Mesenchymal stem cell (in vitro differentiated cells and primary cell): ENCODE measurements at regions not wholly inside any gene's neighbourhood (a gene's known extent, or its start where the extent isn't known, plus 50 kb on each side); places are given as distances from the start of the nearest gene placed in this dataset.
A peak's percentile ranks its signal among the peaks of the same experiment; 100 is the strongest.
"Not testable (repeated sequence)": the region's sequence is repeated elsewhere in the genome, so short reads cannot be mapped to it uniquely, and the experiment has no call there.

Experiments
- DNase-seq: peaks from one replicate; pipeline ENCODE4 v3.0.0-alpha.2; 2013
- H2AFZ ChIP-seq: one replicate; pipeline ENCODE4 v1.6.1; 2013; ENCODE audit warnings: low read depth, mild to moderate bottlenecking, control low read depth, inconsistent platforms, low read length, moderate library complexity
- H2AK5ac ChIP-seq: 2 replicates; pipeline ENCODE4 v1.6.1; 2013; ENCODE audit warnings: low read length, moderate library complexity, mild to moderate bottlenecking, inconsistent platforms; ENCODE audit not compliant: severe bottlenecking
- H2BK120ac ChIP-seq: one replicate; pipeline ENCODE4 v1.6.1; 2013; ENCODE audit warnings: low read depth, mild to moderate bottlenecking, inconsistent platforms, low read length, moderate library complexity
- H2BK12ac ChIP-seq, 2 experiments: one replicate each; pipeline ENCODE4 v1.6.1; 2013; ENCODE audit warnings: inconsistent platforms in 2 of 2, low read length in 2 of 2, mild to moderate bottlenecking in 2 of 2, moderate library complexity in 2 of 2, control low read depth in 1 of 2
- H2BK15ac ChIP-seq: one replicate; pipeline ENCODE4 v1.6.1; 2013; ENCODE audit warnings: mild to moderate bottlenecking, low read depth, inconsistent platforms; ENCODE audit not compliant: poor library complexity, severe bottlenecking
- H2BK5ac ChIP-seq: 2 replicates; pipeline ENCODE4 v1.6.1; 2013; ENCODE audit warnings: low read depth, mild to moderate bottlenecking, low read length, control low read depth, inconsistent platforms; ENCODE audit not compliant: poor library complexity, severe bottlenecking
- H3K14ac ChIP-seq, 2 experiments: one replicate each; pipeline ENCODE4 v1.6.1; 2013; ENCODE audit warnings: inconsistent platforms in 2 of 2, low read length in 2 of 2, control low read depth in 1 of 2, mild to moderate bottlenecking in 1 of 2, moderate library complexity in 1 of 2
- H3K18ac ChIP-seq, 2 experiments: one replicate each; pipeline ENCODE4 v1.6.1; 2013; ENCODE audit warnings: inconsistent platforms in 2 of 2, low read length in 2 of 2, control low read depth in 1 of 2, low read depth in 1 of 2, mild to moderate bottlenecking in 1 of 2
- H3K23ac ChIP-seq, 2 experiments: one replicate each; pipeline ENCODE4 v1.6.1; 2013; ENCODE audit warnings: inconsistent platforms in 2 of 2, low read length in 2 of 2, mild to moderate bottlenecking in 2 of 2, moderate library complexity in 2 of 2, control low read depth in 1 of 2
- H3K27ac ChIP-seq: 2 replicates; pipeline ENCODE4 v1.5.1; 2013; ENCODE audit warnings: mild to moderate bottlenecking, moderate library complexity, low read length, control low read depth, inconsistent platforms; ENCODE audit not compliant: poor library complexity, severe bottlenecking
- H3K27me3 ChIP-seq, 2 experiments: 2 replicates each; pipeline versions ENCODE4 v1.6.1 to v1.7.0; 2013; ENCODE audit warnings: low read length in 2 of 2, mild to moderate bottlenecking in 2 of 2, moderate library complexity in 2 of 2, control low read depth in 1 of 2, inconsistent platforms in 1 of 2; ENCODE audit not compliant: control insufficient read depth in 1 of 2, insufficient read depth in 1 of 2
- H3K36me3 ChIP-seq, 2 experiments: 2 replicates each; pipeline versions ENCODE4 v1.6.1 to v1.7.0; 2013; ENCODE audit warnings: low read length in 2 of 2, control low read depth in 1 of 2, inconsistent platforms in 1 of 2, low read depth in 1 of 2, mild to moderate bottlenecking in 1 of 2; ENCODE audit not compliant: insufficient read depth in 2 of 2, control insufficient read depth in 1 of 2
- H3K4ac ChIP-seq, 2 experiments: one replicate each; pipeline ENCODE4 v1.6.1; 2013; ENCODE audit warnings: inconsistent platforms in 2 of 2, low read length in 2 of 2, mild to moderate bottlenecking in 2 of 2, moderate library complexity in 2 of 2, control low read depth in 1 of 2, low read depth in 1 of 2
- H3K4me1 ChIP-seq: 2 replicates; pipeline ENCODE4 v1.6.1; 2013; ENCODE audit warnings: low read depth, low read length, control low read depth; ENCODE audit not compliant: control insufficient read depth, insufficient read depth
- H3K4me2 ChIP-seq: 2 replicates; pipeline ENCODE4 v1.6.1; 2013; ENCODE audit warnings: low read length, mild to moderate bottlenecking, inconsistent platforms; ENCODE audit not compliant: poor library complexity, severe bottlenecking
- H3K4me3 ChIP-seq, 2 experiments: 2 replicates each; pipeline versions ENCODE4 v1.5.1 to v1.7.0; 2013; ENCODE audit warnings: low read length in 2 of 2, mild to moderate bottlenecking in 2 of 2, control low read depth in 1 of 2, low read depth in 1 of 2; ENCODE audit not compliant: insufficient read depth in 1 of 2
- H3K79me1 ChIP-seq: replicated peaks from 2 replicates; pipeline ENCODE4 v1.6.1; 2013; ENCODE audit warnings: mild to moderate bottlenecking, control low read depth, low read length, inconsistent platforms; ENCODE audit not compliant: poor library complexity, severe bottlenecking
- H3K9ac ChIP-seq: 2 replicates; pipeline ENCODE4 v1.7.0; 2013; ENCODE audit warnings: mild to moderate bottlenecking, low read length, moderate library complexity
- H3K9me3 ChIP-seq: 2 replicates; pipeline ENCODE4 v1.7.0; 2013; ENCODE audit warnings: mild to moderate bottlenecking, low read length; ENCODE audit not compliant: control insufficient read depth
- H4K8ac ChIP-seq: one replicate; pipeline ENCODE4 v1.6.1; 2013; ENCODE audit warnings: inconsistent platforms, mild to moderate bottlenecking, low read length, moderate library complexity
- H4K91ac ChIP-seq: one replicate; pipeline ENCODE4 v1.6.1; 2013; ENCODE audit warnings: mild to moderate bottlenecking, low read length, inconsistent platforms
- WGBS: methylation state at CpG from one replicate; pipeline ENCODE4 v1.1.7; 2013; ENCODE audit warnings: mixed read lengths; 5-methylcytosine and 5-hydroxymethylcytosine counted together

DNA sequence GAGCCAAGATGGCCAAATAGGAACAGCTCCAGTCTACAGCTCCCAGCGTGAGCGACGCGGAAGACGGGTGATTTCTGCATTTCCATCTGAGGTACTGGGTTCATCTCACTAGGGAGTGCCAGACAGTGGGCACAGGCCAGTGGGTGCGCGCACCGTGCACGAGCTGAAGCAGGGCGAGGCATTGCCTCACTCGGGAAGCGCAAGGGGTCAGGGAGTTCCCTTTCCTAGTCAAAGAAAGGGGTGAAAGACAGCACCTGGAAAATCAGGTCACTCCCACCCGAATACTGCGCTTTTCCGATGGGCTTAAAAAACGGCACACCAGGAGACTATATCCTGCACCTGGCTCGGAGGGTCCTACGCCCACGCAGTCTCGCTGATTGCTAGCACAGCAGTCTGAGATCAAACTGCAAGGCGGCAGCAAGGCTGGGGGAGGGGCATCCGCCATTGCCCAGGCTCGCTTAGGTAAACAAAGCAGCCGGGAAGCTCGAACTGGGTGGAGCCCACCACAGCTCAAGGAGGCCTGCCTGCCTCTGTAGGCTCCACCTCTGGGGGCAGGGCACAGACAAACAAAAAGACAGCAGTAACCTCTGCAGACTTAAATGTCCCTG is 216.7 kb upstream of the FZD8 start:
- not testable (repeated sequence) for H2BK5ac ChIP-seq, H3K23ac ChIP-seq, H2BK12ac ChIP-seq, H3K27me3 ChIP-seq, H3K4me1 ChIP-seq, H3K9ac ChIP-seq, H2BK15ac ChIP-seq, H3K79me1 ChIP-seq, H3K9me3 ChIP-seq, H2BK120ac ChIP-seq, H2AK5ac ChIP-seq, H4K8ac ChIP-seq, H4K91ac ChIP-seq, H3K4ac ChIP-seq, H3K27ac ChIP-seq, H3K14ac ChIP-seq, H3K36me3 ChIP-seq, H2AFZ ChIP-seq, DNase-seq, H3K18ac ChIP-seq, H3K4me2 ChIP-seq
- peak overlapping the region in 1 of 2 experiments; percentile 39 for H3K4me3 ChIP-seq
- WGBS = 63% methylated on average over 16 of the region's 25 CpGs

DNA sequence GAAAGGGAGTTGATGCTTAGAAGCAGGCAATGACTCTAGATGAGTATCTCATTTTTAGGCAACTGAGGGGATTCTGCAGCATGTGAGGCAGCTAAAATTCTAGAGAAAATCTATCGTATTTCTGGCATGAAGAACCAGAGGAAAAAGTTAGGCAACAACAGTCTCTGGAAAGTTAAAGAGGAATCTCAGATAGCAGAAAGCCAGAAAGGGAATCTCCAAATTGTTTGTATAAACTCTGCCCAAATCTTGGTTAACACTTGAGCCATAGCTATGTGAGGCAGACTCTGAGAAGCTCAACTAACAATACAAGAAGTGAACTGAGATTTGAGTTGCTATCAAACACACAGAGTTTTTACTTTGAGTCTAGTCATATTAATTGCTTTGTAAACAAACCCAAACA is 215.8 kb upstream of the FZD8 start:
- Histone ChIP-seq H4K91ac (no peak overlapping the region), H2BK15ac (no peak overlapping the region), H3K4me1 (no peaks in the 10 kb centered on the region), H2BK120ac (no peak overlapping the region), H4K8ac (no peak overlapping the region), H2AFZ (no peak overlapping the region), H3K18ac (no peak overlapping the region), H3K4me2 (no peak overlapping the region), H3K9me3 (no peaks in the 10 kb centered on the region), H3K4ac (no peak overlapping the region), H2BK5ac (no peak overlapping the region), H2AK5ac (no peak overlapping the region), H3K27ac (no peak overlapping the region), H3K9ac (no peak overlapping the region), H3K4me3 (no peak overlapping the region), H3K23ac (no peak overlapping the region), H3K36me3 (no peaks in the 10 kb centered on the region), H3K14ac (no peak overlapping the region), H3K79me1 (no peaks in the 10 kb centered on the region), H3K27me3 (no peaks in the 10 kb centered on the region), H2BK12ac (no peak overlapping the region)
- DNase-seq = peak; percentile 38
- 69% methylated on average over 1 of the region's 1 CpG for WGBS

DNA sequence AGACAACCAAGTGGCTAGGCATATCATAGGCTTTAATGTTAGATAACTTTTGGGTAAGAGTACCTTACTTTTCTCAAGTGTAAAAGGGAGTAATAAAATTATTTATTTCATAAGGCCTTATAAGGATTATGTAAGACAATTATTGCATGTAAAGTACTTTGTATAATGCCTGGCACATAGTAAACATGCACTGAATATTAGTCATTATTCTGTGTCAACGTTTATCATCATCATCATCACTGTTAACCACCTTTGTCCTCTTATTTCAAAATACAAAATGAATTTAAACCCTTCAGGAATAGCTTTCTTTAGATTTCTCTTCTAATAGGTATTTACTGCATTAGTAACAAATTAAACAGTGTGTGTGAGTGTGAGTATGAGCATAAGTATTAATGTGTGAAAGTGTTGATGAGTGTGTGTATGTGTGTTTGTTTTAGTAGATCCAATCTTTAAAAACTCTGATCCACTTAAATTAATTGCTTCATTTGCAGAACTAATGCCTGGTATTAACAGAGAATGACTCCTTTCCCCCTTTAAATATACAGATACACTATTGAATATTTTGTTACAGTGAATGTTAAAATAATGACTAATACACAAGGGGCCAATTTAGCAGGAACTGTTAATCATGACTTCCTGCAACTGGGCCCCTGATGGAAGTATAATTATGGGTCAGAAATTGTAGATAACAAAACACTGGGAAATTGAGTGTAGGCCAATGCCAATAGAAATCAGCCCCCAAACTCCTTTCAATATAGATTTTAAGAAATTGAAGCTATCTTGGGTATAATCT is 213.3 kb upstream of the FZD8 start:
- Histone ChIP-seq H3K14ac (no peak overlapping the region), H4K91ac (no peak overlapping the region), H2BK5ac (no peak overlapping the region), H2AFZ (no peak overlapping the region), H3K23ac (no peak overlapping the region), H3K27ac (no peak overlapping the region), H2BK15ac (no peak overlapping the region), H4K8ac (no peak overlapping the region), H3K4ac (peak overlapping the region in 1 of 2 experiments; percentile 26), H3K4me3 (no peak overlapping the region), H3K9me3 (no peaks in the 10 kb centered on the region), H2AK5ac (no peak overlapping the region), H3K36me3 (no peaks in the 10 kb centered on the region), H3K27me3 (no peaks in the 10 kb centered on the region), H3K18ac (no peak overlapping the region), H2BK120ac (no peak overlapping the region), H3K4me1 (no peaks in the 10 kb centered on the region), H3K9ac (no peak overlapping the region), H3K79me1 (no peaks in the 10 kb centered on the region), H2BK12ac (peak overlapping the region in 1 of 2 experiments; percentile 54), H3K4me2 (no peak overlapping the region)
- no peak for DNase-seq
- 40% methylated on average over 1 of the region's 1 CpG for WGBS

DNA sequence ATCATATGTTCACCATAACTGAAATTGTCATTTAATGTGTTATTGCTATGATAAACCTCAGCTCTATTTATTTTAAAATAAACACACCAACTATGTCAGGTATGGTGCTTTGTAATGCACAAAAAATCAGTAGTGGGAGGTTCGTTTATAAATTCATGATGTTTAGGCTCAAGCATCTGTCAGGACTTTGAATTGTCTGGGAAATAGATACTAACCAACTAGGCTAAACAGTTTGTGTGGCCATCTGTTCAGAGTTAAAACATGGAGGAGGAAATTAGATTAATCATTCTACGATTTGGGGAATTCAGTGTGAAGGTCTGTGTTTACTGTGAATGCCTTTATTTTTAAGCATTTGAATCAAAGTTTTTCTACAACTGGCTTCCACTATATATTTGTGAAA is 212.6 kb upstream of the FZD8 start:
- Histone ChIP-seq H3K9me3 (no peaks in the 10 kb centered on the region), H3K36me3 (no peaks in the 10 kb centered on the region), H3K4me2 (no peak overlapping the region), H3K27ac (no peak overlapping the region), H2AFZ (no peak overlapping the region), H2BK5ac (no peak overlapping the region), H2AK5ac (no peak overlapping the region), H3K9ac (no peak overlapping the region), H2BK15ac (no peak overlapping the region), H3K23ac (no peak overlapping the region), H3K79me1 (no peaks in the 10 kb centered on the region), H4K8ac (no peak overlapping the region), H3K27me3 (no peaks in the 10 kb centered on the region), H2BK12ac (no peak overlapping the region), H3K4ac (peak overlapping the region in 1 of 2 experiments; percentile 26), H2BK120ac (no peak overlapping the region), H3K4me3 (no peak overlapping the region), H3K4me1 (no peaks in the 10 kb centered on the region), H3K18ac (no peak overlapping the region), H3K14ac (no peak overlapping the region), H4K91ac (no peak overlapping the region)
- WGBS = 24% methylated on average over 2 of the region's 2 CpGs
- no peak for DNase-seq
